NCI-H2196 treated with DMSO at 0.1 percent for 48 hours (cell line): ENCODE measurements at regions not wholly inside any gene's neighbourhood (a gene's known extent, or its start where the extent isn't known, plus 50 kb on each side); places are given as distances from the start of the nearest gene placed in this dataset.

Source experiments
- DNase-seq: peaks from one replicate; lab custom pipeline; 2025; ENCODE audit not compliant: unreplicated experiment; lab: John Stamatoyannopoulos, UW

DNA sequence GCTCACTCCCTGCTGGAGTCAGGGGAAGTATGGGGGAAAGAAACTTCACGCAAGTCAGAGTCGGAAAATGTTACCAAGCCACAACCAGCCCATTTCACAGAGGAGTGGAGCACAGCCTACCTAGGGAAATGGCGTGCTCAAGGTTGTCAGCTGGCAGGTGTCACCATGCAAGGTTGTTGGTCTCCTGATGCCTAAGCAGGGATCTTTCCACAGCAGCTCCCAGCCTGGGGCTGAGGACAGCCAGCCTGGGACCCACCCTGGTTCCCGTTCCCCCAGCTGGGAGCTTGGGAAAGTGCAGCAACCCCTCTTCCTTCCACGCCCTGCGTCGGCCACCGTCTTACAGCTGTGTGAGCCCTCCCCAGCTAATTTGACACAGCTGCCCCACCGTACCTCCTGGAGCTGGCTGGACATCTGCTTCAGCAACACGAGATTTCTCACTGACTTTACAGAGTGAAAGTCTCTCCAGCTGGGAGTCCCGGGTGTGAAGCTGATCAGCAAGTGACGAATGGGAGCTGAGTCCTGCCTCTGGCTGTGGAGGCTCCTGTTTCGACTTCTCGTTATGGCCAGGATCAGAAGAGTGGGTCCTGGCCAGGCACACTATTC is 224.6 kb upstream of the RAB4A start:
- no peak for DNase-seq

DNA sequence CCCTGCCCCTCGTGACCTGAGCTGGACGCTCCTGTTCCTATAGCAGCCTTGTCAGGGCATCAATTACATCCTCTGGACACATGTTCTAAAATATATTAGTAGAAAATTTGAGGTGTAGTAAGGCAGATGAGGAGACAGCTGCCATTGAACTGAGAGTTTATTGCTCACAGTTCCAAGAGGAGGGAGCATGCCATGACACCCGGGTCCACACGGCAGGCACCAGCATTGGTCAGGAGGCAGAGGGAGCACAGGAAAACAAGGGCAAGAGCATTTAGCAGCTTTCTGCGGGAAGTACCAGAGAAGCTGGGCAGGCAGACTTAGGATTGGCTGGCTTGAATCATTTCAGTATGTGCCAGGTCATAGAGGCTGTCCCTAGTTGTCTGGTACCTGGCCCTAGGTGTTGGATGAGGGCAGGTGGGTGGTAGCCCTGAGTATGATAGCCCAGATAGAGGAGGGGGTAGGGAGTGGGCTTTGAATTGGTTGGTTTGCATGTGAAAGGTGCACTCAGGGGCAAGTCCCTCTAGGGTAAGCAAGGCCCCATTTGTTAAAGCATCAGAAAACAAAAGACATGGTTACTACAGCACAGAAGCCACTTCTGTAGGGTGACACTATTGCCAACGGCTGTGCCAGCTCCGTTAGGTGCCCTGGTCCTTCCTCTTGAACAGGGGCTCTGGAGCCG is 223.6 kb upstream of the RAB4A start:
- no peak for DNase-seq

DNA sequence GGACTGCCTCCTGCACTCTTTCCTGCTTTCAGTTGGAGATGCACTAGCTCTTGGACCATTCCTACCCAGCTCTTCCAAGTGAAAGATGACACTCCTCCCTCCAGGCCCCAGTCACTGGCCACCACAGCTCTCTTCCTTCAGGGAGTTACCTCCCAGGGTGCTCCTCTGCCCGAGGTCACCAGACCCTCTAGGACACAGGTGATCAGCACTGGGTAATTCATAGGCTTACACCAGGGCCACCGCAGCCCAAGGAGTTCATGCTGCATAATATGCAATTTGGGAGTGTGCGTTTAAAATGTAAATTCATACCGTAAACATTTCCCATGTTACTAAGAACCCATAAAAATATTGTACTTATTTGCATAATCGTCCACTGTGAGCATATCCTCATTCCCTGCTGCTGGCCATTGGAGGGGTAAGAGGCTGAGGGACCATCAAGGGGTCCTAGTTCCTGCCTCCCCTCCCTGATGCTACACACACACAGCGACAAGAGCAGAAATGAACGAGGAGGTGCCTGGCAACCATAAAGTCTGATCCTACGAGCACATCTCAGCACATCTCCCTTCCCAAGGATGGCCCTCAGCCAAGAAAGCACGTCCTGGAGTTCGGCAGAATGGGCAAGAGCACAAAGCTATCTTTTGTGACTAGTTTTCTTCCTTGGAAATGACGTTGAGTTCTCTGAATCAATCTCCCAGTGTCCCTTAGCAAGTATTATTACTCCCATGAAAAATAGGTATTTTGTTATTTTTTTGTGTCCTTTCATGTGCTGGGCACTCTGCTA is 222.9 kb upstream of the RAB4A start:
- DNase-seq, result no peak

DNA sequence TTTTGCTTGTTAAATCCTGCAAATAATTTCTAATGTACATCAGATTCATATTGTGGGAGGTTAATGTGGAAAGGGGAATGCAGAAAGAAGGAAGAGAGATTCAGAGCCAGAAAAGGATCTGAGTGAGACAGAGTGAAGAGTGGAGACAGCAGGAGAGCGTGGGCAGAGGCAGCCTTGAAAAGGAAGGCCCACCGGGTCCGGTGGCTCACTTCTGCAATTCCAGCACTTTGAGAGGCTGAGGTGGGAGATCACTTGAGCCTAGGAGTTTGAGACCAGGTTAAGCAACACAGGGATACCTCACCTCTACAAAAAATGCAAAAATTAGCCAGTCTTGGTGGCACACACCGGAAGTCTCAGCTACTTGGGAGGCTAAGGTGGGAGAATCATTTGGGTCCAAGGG is 222.0 kb upstream of the RAB4A start:
- no peak for DNase-seq

DNA sequence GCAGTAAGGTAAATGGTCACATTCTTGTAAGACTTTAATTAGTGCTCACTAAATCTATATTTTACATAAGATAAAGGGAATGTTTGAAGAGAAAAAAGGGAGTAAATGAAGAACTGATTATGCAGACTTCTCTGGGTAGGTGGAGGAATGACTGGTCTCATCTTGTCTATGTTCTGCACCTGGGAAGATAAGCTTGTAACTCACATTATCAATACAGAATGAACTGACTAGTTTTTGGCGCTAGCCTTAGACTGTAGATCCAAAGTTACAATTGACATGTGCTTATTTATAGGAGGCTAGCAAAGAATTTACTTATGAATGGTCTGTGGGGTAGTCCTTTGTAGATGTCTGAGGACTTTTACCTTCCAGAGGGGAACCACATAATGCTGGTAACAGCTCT is 214.9 kb upstream of the RAB4A start:
- DNase-seq, result no peak

DNA sequence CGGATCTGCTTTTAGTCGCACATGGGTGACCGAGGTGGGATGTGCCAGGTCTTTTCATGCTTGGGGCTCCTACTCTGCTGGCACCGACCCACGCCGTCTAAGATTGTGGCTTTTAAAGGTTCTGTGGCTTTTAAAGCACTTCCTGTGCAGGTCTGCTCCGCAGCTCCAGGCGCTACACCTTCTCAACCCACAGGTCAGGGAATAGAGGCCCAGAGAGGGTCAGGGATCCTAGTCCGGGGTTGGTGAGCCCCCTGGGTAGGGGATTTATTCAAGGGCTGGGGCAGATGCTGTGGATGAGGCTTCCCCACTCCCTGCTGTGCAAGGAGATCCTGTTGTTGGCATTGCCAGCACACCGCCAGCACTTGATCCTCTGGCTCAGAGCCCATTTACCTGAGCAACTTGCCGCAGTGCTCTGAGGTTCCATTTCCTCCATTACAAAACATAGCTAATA is 212.8 kb upstream of the RAB4A start:
- DNase-seq, result peak; percentile 56

DNA sequence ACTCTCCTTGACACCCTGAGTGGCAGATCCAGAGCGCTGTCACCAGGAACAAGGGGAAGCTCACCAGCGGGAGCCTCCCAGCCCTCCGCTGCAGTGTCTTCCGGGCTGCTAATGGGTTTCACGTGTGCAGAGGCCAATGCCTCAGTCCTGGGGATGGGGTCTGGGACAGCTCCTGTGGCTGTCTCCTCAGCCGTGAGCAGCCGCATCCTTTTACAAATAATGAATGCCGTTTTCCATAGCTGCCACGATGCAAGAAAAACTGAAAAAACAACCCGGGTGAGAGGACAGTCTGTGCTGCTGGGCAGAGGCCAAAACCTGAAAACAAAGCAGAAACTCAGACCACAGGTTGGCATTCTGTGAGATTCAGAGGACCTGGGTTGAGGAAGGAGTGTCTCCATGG is 212.2 kb upstream of the RAB4A start:
- no peak for DNase-seq

DNA sequence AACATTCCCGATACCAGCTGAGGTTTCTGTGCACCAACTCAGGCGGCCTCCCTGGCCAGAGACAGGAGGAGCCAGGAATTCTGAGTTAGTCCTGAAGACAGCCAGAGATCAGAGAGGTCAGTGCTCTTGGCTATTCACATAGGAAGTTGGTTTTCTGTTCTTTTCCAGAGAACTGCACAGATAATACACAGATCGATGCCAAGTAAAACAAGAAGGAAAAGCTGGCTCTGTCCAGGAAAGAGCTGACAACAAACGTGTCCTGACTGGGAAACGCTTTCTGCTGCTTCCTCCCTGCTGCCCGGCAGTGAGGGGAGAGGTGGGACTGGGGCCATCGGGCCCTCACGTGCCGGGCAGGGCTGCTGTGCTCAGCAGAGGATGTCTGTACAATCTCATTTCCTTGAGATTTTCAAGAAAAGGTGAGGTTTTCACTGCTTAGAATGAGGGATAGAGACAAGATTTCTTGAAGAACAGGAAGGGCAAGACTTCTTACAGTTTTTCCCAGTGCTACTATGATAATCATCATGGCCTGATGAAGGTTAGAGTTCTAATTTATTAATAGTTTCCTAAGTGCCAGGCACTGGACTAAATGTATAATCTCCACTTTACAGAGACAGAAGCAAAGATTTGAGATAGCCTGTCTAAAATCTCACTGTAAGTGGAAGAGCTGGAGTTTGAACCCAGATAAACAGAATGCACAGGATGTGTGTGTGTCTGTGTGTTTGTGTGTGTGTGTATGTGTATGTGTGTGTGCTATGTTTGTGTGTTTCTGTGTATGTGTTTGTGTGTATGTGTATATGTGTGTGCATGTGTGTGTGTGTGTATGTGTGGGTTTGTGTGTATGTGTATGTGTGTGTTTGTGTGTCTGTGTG is 211.0 kb upstream of the RAB4A start:
- DNase-seq, result no peak

DNA sequence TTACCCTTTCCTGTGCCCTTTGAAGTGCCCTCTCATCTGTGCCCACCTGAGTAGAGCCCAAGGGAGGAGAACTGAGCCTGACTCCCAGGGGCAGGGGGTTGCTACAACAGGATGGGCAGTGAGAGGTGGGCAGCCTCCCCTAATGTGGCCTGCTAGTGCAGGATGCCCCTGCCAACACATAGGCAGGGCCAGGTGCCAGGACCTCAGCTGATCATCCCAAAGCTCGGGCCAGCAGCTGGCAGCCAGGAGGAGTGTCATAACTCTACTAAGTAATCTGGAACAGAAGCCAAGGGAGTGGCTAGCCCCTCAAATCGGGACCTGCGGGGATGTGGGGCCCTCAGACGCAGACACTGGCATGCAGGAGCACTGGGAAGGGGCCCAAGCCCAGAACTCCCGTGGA is 208.8 kb upstream of the RAB4A start:
- DNase-seq, result no peak

DNA sequence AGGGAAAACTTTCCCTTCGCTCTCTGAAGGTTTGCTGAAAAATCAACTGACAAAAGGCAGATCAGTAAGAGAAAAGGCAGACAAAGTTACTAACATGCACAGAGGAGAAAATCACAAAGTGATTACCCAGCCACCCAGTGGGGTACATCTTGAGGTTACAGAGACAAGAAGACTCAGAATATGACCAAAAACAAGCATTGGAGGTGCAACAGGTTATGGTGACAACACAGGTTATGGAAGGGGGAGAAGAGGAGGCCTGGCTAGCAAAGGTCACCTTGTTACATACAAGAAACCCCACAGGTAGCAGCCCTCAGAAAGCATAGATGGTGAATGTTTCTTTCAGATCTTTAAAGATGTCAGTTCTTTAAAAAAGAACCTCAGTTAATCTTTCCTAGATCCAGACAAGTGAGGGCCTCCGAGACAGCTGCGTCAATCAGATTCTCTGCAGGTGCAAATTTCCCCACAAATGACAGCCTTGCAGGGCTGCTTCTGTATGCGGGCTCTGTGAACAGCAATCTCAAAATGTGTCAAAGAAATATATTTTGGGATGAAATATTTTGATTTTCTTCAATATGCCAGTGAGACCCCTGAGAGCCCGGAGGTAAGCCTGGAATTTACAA is 207.6 kb upstream of the RAB4A start:
- DNase-seq, result no peak

DNA sequence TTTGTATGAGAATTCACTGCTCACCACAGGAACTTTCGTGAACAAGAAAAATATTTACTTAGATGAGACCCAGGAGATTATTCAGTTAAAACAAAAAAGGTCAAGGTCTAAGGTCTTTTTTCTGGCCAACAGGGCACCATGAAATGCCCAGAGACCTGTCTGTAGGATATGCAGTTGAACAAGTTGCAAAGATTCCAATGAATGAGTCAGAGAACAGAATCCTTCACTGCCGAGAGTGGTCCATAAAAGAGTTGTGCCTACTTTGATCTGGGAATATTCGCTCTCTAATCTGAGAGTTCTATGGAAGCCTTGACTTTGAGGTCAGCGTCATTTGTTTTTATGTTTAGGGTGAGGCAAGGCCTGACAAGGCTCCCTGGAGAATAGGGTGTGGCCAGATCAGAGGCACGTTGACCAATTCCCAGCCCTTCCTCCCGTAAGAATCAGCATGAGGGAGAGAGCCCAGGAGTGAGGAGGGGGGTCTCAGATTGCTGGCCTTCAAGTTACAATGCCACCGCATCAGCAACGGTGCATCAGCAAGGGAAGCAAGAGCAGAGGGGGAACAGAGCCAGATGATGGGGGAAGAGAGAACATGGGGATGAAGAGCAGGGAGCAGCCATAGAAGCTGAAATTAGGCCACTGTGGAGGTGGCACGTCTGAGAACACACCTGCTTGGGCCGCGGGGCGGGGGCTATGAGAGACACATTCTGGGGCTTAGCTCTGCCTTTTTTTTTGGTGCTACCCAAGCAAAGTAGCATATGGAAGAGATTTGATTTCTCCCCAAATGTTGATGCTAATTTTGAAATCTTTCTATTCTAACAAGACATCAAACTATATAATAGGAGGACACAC is 206.4 kb upstream of the RAB4A start:
- no peak for DNase-seq

DNA sequence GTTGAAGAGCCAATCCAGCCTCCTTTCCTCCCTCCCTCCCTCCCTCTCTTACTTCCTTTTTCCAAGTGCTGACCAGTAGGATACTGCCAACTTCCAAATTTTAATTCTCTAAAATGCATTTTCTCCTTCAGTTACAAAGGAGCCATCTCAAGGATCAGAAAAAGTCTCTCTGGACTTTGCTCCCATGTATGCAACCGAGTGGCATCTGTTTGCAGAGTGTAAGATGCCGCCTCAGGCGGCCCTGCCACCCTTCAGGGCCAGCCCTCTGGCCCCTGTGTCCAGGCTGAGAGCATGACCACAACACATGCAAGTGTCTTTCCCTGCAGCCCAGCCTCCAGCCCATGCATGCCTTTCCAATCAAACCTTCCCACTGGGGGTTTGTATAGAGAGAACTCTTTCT is 205.3 kb upstream of the RAB4A start:
- DNase-seq, result no peak

DNA sequence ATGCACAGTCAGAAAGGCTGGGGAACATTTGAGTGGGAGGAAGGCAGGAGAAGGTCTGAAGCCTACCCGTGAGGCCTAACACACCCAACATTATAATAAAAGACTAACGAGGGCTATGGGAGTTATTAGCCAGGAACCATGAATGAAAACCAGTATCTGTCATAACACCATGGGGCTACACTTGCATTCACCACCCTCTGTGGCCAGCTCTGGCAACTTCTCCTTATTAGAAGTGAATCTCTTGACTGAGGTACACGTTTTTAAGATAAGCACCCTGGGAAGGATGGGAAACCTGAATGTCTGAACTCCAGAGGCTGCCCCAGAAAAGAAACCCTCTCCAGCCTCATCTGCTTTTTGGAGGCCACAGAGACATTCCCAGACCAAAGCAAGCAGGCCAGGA is 204.3 kb upstream of the RAB4A start:
- DNase-seq, result no peak

DNA sequence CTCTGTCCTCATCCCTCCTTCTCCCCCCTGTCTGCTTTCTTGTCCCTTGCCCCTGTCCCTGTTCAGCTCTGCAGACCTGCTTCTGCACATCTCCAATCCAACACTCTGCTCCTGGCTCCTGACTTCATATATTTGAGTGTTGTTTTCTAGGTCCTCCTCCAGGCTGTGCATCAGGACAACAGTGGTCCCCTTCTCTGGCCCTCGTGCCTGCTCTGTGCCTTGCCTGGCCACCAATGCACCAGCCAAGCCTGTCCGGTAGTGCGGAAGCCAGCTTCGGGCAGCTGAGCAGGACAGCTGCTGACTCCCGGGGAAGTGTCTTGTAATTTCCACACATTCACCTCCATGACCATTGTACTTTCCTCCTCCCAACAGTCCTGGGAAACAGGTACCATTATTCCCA is 203.4 kb upstream of the RAB4A start:
- DNase-seq, result no peak

DNA sequence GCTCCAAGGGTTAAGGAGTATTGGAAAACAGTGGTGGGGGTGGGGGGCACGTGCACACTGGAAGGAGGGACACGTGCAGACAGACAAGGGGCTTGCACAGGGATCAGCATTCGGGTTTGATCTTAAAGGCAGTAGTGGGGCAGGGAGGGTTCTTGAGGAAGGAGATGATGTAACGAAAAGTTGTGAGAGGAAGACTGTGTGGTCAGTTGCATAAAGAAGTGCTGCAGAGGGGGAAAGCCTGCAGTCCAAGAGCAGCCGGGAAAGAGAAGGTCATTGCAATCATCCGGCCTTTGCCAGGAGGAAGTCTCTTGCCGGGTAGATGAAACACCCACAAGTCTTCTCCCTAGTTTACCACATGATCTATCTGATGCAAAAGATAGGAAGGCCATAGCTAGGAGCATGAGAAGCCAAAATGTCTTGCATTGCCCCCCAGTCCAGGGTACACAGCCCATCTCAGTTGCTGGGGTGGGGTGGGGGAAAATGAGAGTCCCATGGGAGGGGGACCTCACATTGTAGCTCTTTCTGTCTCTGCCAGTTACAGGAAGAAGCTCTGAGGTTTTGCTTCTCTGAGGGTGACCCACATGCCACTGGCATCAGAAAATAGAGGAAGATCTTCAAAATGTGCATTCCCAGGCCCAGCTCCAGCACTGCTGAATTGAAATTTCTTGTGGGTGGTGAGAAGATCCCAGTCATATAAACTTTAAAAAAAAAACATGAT is 202.5 kb upstream of the RAB4A start:
- DNase-seq, result no peak

DNA sequence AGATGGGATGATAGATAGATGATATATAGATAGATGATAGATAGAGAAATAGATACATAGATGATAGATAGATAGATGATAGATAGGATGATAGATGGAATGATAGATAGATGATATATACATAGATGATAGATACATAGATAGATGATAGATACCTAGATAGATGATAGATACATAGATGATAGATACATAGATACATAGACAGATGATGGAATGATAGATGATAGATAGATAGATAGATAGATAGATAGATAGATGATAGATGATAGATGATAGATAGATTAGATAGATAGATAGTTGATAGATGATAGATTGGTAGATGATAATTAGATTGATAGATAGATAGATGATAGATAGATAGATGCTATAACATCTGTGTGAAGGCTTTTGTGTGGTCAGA is 201.7 kb upstream of the RAB4A start:
- no peak for DNase-seq

DNA sequence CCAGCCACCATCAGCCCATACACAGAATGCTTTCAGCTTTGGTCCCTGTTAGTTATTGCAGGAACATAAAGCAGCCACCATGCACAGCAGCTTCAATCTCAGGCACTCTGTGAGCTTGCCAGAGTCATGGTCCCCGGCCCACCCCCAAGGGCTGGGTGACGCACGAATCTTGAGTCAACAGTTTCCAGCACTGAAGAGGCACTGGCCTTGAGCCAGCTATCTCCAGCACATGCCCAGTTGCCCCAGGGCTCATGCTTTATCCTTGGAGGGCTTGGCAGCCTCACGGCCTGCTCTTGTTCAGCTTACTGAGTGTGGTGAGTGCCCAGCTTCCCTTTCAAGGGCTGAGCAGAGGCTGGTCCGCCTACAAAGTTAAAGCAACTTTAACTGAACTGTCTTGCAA is 200.7 kb upstream of the RAB4A start:
- peak; percentile 92 for DNase-seq

DNA sequence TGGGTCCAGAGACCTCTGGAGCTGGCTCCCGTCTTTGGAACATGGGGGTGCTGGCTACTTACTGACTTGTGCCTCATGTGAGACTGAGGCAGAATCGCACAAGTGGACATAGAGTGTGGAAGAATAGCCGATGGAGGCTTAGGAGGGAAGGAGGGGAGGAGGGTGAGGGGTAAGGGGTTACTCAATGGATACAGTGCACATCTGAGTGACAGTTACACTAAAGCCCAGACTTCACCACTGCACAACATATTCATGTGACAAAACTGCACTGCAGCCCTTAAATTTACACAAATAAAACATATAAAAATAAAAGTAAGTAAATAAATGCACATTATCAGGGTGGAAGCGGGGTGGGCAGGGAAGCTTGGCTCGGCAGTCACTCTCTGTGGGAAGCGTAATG is 197.7 kb upstream of the RAB4A start:
- no peak for DNase-seq

DNA sequence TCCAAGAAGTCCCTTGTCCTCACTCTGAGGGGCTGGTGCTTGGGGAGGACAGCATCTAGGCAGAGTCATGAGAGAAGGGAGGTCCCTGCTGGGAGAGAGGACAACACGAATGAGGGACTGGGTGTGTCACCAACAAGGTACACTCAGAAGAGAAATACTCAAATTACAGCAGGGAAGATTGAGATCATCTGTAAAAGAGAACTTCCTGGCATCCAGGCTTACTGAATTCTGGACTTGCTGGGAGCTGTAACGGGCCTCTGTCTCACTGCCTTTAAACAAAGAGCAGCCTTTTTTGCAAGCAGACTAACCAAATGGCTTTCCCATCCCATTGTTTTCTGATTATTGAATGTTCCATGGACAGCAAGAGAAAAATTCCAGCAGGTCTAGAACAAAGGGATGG is 195.7 kb upstream of the RAB4A start:
- no peak for DNase-seq
